Ishikawa (cell line): ENCODE measurements at regions not wholly inside any gene's neighbourhood (a gene's known extent, or its start where the extent isn't known, plus 50 kb on each side); places are given as distances from the start of the nearest gene placed in this dataset.

Experiments
- TAF1 ChIP-seq: IDR thresholded peaks from 2 replicates; pipeline ENCODE4 v1.6.1; 2012; ENCODE audit warnings: low read depth, mild to moderate bottlenecking
- TF ChIP-seq, protein P1 (sequence below): IDR thresholded peaks from 2 replicates; pipeline ENCODE4 v1.6.1; 2012

DNA sequence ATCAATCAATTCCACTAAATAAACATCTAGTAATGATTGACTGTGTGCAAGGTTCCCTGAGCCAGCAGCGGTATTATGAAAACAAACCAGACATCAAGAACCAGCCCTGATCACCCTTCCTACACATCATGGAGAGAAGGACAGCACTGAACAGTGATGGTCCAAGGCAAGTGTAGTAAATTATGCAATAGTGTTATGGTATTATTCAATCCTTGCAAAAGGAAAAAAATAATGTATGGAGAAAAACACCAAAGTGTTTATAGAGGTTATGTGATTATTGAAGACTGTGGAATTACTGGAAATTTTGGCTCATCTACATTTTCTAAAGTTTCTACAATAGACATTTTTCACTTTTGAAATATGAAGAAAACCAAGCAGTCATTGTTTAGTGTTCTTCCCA is 105.3 kb downstream of the RCN1 start:
- TF ChIP-seq, protein P1, sequence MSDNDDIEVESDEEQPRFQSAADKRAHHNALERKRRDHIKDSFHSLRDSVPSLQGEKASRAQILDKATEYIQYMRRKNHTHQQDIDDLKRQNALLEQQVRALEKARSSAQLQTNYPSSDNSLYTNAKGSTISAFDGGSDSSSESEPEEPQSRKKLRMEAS = no peak
- no peak for TF ChIP-seq TAF1
